GM23338 (cell line): ENCODE measurements at regions not wholly inside any gene's neighbourhood (a gene's known extent, or its start where the extent isn't known, plus 50 kb on each side); places are given as distances from the start of the nearest gene placed in this dataset.

Experiments used
- ATAC-seq: fragments of 200-7000 bp; cut with Tn5 transposase; 3 replicates; pipeline ENCODE4 v1.9.1; 2020
- DNase-seq: peaks from one replicate; pipeline ENCODE4 v3.0.0-alpha.2; 2015; ENCODE audit warnings: low spot score
- H2AFZ ChIP-seq: fragments of 200-600 bp; sonication (generic); 2 replicates; pipeline ENCODE4 v1.8.0; 2016; ENCODE audit warnings: antibody characterized with exemption, mild to moderate bottlenecking, moderate library complexity
- H3F3A ChIP-seq: fragments of 200-600 bp; sonication (generic); replicated peaks from 2 replicates; pipeline ENCODE4 v1.8.0; 2017; ENCODE audit warnings: antibody characterized with exemption, mixed run types, low read depth
- H3K27ac ChIP-seq: fragments of 200-600 bp; sonication (generic); 2 replicates; pipeline ENCODE4 v1.6.1; 2016; ENCODE audit warnings: low read depth
- H3K27me3 ChIP-seq: fragments of 200-600 bp; sonication (generic); 2 replicates; pipeline ENCODE4 v1.8.0; 2016; ENCODE audit warnings: mild to moderate bottlenecking, mixed run types, moderate library complexity; ENCODE audit not compliant: insufficient read depth
- H3K36me3 ChIP-seq: fragments of 200-600 bp; sonication (generic); 2 replicates; pipeline ENCODE4 v1.8.0; 2016; ENCODE audit warnings: mild to moderate bottlenecking; ENCODE audit not compliant: insufficient read depth
- H3K4me1 ChIP-seq: fragments of 200-600 bp; sonication (generic); 2 replicates; pipeline ENCODE4 v1.8.0; 2016; ENCODE audit warnings: mild to moderate bottlenecking, moderate library complexity; ENCODE audit not compliant: insufficient read depth
- H3K4me2 ChIP-seq: fragments of 200-600 bp; sonication (generic); 2 replicates; pipeline ENCODE4 v1.7.1; 2017; ENCODE audit warnings: mixed run types
- H3K4me3 ChIP-seq: fragments of 200-600 bp; sonication (generic); 2 replicates; pipeline ENCODE4 v1.6.1; 2016; ENCODE audit warnings: mixed run types
- H3K79me2 ChIP-seq: fragments of 200-600 bp; sonication (generic); replicated peaks from 2 replicates; pipeline ENCODE4 v1.8.0; 2017; ENCODE audit warnings: mild to moderate bottlenecking; ENCODE audit not compliant: insufficient read depth
- H3K9me2 ChIP-seq: fragments of 200-600 bp; sonication (generic); 2 replicates; pipeline ENCODE4 v1.8.0; 2017; ENCODE audit not compliant: insufficient read depth
- H4K20me1 ChIP-seq: fragments of 200-600 bp; sonication (generic); replicated peaks from 2 replicates; pipeline ENCODE4 v1.8.0; 2017; ENCODE audit warnings: mild to moderate bottlenecking; ENCODE audit not compliant: insufficient read depth
- H3K27ac Mint-ChIP-seq: 2 replicates; pipeline ENCODE4 v1.8.0; 2020; ENCODE audit warnings: inconsistent platforms, mild to moderate bottlenecking, moderate library complexity, mixed read lengths
- H3K27me3 Mint-ChIP-seq: 3 replicates; pipeline ENCODE4 v1.8.0; 2022; ENCODE audit warnings: low read depth, mild to moderate bottlenecking, moderate library complexity, mixed read lengths, inconsistent platforms; ENCODE audit not compliant: insufficient read depth, poor library complexity
- H3K36me3 Mint-ChIP-seq: 3 replicates; pipeline ENCODE4 v1.8.0; 2021; ENCODE audit warnings: low read depth, mild to moderate bottlenecking, inconsistent platforms, moderate library complexity, mixed read lengths
- H3K4me1 Mint-ChIP-seq: 3 replicates; pipeline ENCODE4 v1.8.0; 2020; ENCODE audit warnings: mild to moderate bottlenecking, inconsistent platforms, mixed read lengths
- H3K4me3 Mint-ChIP-seq: 3 replicates; pipeline ENCODE4 v1.8.0; 2021; ENCODE audit warnings: moderate library complexity, mild to moderate bottlenecking, inconsistent platforms, mixed read lengths
- H3K9me3 Mint-ChIP-seq: 3 replicates; pipeline ENCODE4 v1.8.0; 2020; ENCODE audit warnings: moderate library complexity, mild to moderate bottlenecking, inconsistent platforms, mixed read lengths
- CREB1 ChIP-seq: fragments of 250-450 bp; sonication (Bioruptor Pico); IDR thresholded peaks from 2 replicates; pipeline ENCODE4 v1.5.0; 2020; ENCODE audit warnings: low read depth, mild to moderate bottlenecking, moderate library complexity
- ETS1 ChIP-seq: IDR thresholded peaks from 2 replicates; pipeline ENCODE4 v1.6.1; 2016; ENCODE audit warnings: antibody characterized with exemption
- EZH2 ChIP-seq: fragments of 200-600 bp; sonication (generic); IDR thresholded peaks from one replicate; pipeline ENCODE4 v1.8.0; 2017; ENCODE audit warnings: antibody characterized with exemption, mild to moderate bottlenecking, low read depth; ENCODE audit not compliant: unreplicated experiment
- EZH2phosphoT487 ChIP-seq: fragments of 200-600 bp; sonication (generic); IDR thresholded peaks from one replicate; pipeline ENCODE4 v1.8.1; 2018; ENCODE audit warnings: antibody characterized with exemption; ENCODE audit not compliant: unreplicated experiment
- JUNB ChIP-seq: IDR thresholded peaks from one replicate; pipeline ENCODE4 v1.6.1; 2016; ENCODE audit warnings: antibody characterized with exemption; ENCODE audit not compliant: unreplicated experiment
- NANOG ChIP-seq: IDR thresholded peaks from 2 replicates; pipeline ENCODE4 v1.6.1; 2016; ENCODE audit warnings: antibody characterized with exemption, borderline replicate concordance
- POLR2AphosphoS5 ChIP-seq: IDR thresholded peaks from 2 replicates; pipeline ENCODE4 v1.6.1; 2016; ENCODE audit warnings: antibody characterized with exemption, low read depth
- STAT1 ChIP-seq: IDR thresholded peaks from one replicate; pipeline ENCODE4 v1.6.1; 2016; ENCODE audit warnings: antibody characterized with exemption; ENCODE audit not compliant: unreplicated experiment
- ZNF114 ChIP-seq: fragments of 250-450 bp; sonication (Bioruptor Pico); IDR thresholded peaks from 2 replicates; pipeline ENCODE4 v1.5.0; 2020; ENCODE audit warnings: mild to moderate bottlenecking, moderate library complexity
- ZNF331 ChIP-seq: fragments of 250-450 bp; sonication (Bioruptor Pico); IDR thresholded peaks from 2 replicates; pipeline ENCODE4 v1.5.0; 2020; ENCODE audit warnings: low read depth, mild to moderate bottlenecking, moderate library complexity
- TF ChIP-seq, protein P1 (sequence below), 2 experiments: fragments of 200-600 bp in 1 of 2; sonication (generic) in 1 of 2; conservative IDR thresholded peaks; 2 replicates each; pipeline versions ENCODE4 v1.5.1 to v1.6.1; 2016 to 2017; ENCODE audit warnings: antibody characterized with exemption in 2 of 2, low read depth in 2 of 2, mild to moderate bottlenecking in 2 of 2, moderate library complexity in 1 of 2
- TF ChIP-seq, protein P2 (sequence below): fragments of 250-450 bp; sonication (Bioruptor Pico); IDR thresholded peaks from 2 replicates; pipeline ENCODE4 v1.5.0; 2020; ENCODE audit warnings: mild to moderate bottlenecking, moderate library complexity
- TF ChIP-seq, protein P3 (sequence below): IDR thresholded peaks from one replicate; pipeline ENCODE4 v1.6.1; 2018; ENCODE audit warnings: antibody characterized with exemption; ENCODE audit not compliant: unreplicated experiment

DNA sequence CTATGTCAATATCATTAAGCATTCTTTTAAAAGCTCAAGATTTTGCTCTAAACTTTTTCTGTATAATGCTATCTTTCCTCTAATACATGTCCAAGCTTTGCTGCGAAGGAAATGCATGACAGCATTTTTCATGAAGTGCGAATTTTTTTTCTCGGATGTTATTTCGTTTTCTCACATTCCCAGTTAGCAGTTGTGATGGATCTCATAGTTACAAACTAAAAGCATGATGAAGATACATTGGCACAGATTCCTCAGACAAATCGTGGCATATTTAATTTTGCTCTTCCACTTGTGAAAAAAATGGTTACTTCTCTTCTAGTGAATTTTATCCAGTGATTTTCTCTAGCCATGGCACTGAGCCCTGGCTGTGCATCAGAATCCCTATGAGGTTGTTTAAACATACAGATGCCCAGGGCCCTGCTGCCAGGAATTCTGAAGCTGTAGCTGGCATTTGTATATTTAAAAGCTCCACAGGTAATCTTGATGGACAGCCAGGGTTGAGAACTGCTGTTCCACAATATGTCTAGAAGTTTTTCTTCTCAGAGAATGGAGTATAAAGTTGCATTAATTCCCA lies 299.8 kb upstream of the NEBL start:
- Histone ChIP-seq H3K79me2 (no peaks in the 10 kb centered on the region), H3F3A (no peaks in the 10 kb centered on the region), H3K4me2 (no peak overlapping the region), H3K4me3 (no peak overlapping the region), H3K27ac (no peak overlapping the region), H3K27me3 (no peaks in the 10 kb centered on the region), H3K9me2 (0 out of 2 replicates have a peak, but pooled peaks cover 3% of the 10 kb centered on the region), H4K20me1 (no peaks in the 10 kb centered on the region), H3K4me1 (no peaks in the 10 kb centered on the region), H2AFZ (no peak overlapping the region), H3K36me3 (no peaks in the 10 kb centered on the region)
- DNase-seq (no peak), ATAC-seq (no peak)
- TF ChIP-seq ETS1 (no peak), CREB1 (CRISPR knock-in tag) (no peak), EZH2phosphoT487 (no peak), JUNB (no peak), STAT1 (no peak), POLR2AphosphoS5 (no peak), ZNF114 (CRISPR knock-in tag) (no peak), NANOG (no peak), ZNF331 (CRISPR knock-in tag) (no peak), EZH2 (no peak)
- TF ChIP-seq, protein P1, sequence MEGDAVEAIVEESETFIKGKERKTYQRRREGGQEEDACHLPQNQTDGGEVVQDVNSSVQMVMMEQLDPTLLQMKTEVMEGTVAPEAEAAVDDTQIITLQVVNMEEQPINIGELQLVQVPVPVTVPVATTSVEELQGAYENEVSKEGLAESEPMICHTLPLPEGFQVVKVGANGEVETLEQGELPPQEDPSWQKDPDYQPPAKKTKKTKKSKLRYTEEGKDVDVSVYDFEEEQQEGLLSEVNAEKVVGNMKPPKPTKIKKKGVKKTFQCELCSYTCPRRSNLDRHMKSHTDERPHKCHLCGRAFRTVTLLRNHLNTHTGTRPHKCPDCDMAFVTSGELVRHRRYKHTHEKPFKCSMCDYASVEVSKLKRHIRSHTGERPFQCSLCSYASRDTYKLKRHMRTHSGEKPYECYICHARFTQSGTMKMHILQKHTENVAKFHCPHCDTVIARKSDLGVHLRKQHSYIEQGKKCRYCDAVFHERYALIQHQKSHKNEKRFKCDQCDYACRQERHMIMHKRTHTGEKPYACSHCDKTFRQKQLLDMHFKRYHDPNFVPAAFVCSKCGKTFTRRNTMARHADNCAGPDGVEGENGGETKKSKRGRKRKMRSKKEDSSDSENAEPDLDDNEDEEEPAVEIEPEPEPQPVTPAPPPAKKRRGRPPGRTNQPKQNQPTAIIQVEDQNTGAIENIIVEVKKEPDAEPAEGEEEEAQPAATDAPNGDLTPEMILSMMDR (conservative IDR thresholded peaks at IDR 0.05; ENCODE audit: low read depth in 2 of 2), result no peak
- TF ChIP-seq, protein P2, sequence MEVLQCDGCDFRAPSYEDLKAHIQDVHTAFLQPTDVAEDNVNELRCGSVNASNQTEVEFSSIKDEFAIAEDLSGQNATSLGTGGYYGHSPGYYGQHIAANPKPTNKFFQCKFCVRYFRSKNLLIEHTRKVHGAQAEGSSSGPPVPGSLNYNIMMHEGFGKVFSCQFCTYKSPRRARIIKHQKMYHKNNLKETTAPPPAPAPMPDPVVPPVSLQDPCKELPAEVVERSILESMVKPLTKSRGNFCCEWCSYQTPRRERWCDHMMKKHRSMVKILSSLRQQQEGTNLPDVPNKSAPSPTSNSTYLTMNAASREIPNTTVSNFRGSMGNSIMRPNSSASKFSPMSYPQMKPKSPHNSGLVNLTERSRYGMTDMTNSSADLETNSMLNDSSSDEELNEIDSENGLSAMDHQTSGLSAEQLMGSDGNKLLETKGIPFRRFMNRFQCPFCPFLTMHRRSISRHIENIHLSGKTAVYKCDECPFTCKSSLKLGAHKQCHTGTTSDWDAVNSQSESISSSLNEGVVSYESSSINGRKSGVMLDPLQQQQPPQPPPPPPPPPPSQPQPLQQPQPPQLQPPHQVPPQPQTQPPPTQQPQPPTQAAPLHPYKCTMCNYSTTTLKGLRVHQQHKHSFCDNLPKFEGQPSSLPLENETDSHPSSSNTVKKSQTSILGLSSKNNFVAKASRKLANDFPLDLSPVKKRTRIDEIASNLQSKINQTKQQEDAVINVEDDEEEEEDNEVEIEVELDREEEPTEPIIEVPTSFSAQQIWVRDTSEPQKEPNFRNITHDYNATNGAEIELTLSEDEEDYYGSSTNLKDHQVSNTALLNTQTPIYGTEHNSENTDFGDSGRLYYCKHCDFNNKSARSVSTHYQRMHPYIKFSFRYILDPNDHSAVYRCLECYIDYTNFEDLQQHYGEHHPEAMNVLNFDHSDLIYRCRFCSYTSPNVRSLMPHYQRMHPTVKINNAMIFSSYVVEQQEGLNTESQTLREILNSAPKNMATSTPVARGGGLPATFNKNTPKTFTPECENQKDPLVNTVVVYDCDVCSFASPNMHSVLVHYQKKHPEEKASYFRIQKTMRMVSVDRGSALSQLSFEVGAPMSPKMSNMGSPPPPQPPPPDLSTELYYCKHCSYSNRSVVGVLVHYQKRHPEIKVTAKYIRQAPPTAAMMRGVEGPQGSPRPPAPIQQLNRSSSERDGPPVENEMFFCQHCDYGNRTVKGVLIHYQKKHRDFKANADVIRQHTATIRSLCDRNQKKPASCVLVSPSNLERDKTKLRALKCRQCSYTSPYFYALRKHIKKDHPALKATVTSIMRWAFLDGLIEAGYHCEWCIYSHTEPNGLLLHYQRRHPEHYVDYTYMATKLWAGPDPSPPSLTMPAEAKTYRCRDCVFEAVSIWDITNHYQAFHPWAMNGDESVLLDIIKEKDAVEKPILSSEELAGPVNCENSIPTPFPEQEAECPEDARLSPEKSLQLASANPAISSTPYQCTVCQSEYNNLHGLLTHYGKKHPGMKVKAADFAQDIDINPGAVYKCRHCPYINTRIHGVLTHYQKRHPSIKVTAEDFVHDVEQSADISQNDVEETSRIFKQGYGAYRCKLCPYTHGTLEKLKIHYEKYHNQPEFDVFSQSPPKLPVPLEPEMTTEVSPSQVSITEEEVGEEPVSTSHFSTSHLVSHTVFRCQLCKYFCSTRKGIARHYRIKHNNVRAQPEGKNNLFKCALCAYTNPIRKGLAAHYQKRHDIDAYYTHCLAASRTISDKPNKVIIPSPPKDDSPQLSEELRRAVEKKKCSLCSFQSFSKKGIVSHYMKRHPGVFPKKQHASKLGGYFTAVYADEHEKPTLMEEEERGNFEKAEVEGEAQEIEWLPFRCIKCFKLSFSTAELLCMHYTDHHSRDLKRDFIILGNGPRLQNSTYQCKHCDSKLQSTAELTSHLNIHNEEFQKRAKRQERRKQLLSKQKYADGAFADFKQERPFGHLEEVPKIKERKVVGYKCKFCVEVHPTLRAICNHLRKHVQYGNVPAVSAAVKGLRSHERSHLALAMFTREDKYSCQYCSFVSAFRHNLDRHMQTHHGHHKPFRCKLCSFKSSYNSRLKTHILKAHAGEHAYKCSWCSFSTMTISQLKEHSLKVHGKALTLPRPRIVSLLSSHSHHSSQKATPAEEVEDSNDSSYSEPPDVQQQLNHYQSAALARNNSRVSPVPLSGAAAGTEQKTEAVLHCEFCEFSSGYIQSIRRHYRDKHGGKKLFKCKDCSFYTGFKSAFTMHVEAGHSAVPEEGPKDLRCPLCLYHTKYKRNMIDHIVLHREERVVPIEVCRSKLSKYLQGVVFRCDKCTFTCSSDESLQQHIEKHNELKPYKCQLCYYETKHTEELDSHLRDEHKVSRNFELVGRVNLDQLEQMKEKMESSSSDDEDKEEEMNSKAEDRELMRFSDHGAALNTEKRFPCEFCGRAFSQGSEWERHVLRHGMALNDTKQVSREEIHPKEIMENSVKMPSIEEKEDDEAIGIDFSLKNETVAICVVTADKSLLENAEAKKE, result no peak
- TF ChIP-seq, protein P3, sequence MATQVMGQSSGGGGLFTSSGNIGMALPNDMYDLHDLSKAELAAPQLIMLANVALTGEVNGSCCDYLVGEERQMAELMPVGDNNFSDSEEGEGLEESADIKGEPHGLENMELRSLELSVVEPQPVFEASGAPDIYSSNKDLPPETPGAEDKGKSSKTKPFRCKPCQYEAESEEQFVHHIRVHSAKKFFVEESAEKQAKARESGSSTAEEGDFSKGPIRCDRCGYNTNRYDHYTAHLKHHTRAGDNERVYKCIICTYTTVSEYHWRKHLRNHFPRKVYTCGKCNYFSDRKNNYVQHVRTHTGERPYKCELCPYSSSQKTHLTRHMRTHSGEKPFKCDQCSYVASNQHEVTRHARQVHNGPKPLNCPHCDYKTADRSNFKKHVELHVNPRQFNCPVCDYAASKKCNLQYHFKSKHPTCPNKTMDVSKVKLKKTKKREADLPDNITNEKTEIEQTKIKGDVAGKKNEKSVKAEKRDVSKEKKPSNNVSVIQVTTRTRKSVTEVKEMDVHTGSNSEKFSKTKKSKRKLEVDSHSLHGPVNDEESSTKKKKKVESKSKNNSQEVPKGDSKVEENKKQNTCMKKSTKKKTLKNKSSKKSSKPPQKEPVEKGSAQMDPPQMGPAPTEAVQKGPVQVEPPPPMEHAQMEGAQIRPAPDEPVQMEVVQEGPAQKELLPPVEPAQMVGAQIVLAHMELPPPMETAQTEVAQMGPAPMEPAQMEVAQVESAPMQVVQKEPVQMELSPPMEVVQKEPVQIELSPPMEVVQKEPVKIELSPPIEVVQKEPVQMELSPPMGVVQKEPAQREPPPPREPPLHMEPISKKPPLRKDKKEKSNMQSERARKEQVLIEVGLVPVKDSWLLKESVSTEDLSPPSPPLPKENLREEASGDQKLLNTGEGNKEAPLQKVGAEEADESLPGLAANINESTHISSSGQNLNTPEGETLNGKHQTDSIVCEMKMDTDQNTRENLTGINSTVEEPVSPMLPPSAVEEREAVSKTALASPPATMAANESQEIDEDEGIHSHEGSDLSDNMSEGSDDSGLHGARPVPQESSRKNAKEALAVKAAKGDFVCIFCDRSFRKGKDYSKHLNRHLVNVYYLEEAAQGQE, result no peak
- Mint-ChIP-seq H3K4me3 (no peak overlapping the region), H3K4me1 (no peaks in the 10 kb centered on the region; the same call in 2 of the 3 replicates), H3K9me3 (peaks cover 14% of the 10 kb centered on the region), H3K27ac (no peak overlapping the region), H3K27me3 (no peaks in the 10 kb centered on the region), H3K36me3 (peaks cover 11% of the 10 kb centered on the region)
